ENCODE measurements at regions not wholly inside any gene's neighbourhood (a gene's known extent, or its start where the extent isn't known, plus 50 kb on each side); places are given as distances from the start of the nearest gene placed in this dataset.

GRCh38 chr9:13651526-13651925, 372.0 kb upstream of the MPDZ start:
- POLR2A ChIA-PET = no interaction called here
- DNase-seq (ENCODE audit: extremely low spot score) = no peak
- CTCF ChIA-PET = no interaction called here
- TF ChIP-seq ZNF384 (IDR thresholded peaks at IDR 0.05) = no peak
- no peak for TF ChIP-seq L3MBTL2 (conservative IDR thresholded peaks at IDR 0.05)
- TF ChIP-seq ARNT (IDR thresholded peaks at IDR 0.05) = no peak
- TF ChIP-seq TARDBP (IDR thresholded peaks at IDR 0.05) = no peak
- TF ChIP-seq ELF4 (IDR thresholded peaks at IDR 0.05) = no peak
- TF ChIP-seq SP1 (IDR thresholded peaks at IDR 0.05) = no peak
- TF ChIP-seq FOXK2 (IDR thresholded peaks at IDR 0.05) = no peak
- TF ChIP-seq FOXA1 (IDR thresholded peaks at IDR 0.05) = no peak
- TF ChIP-seq HDGF (IDR thresholded peaks at IDR 0.05; ENCODE audit: borderline replicate concordance) = no peak
- no peak for TF ChIP-seq NFRKB (IDR thresholded peaks at IDR 0.05)
- TF ChIP-seq SUZ12 (IDR thresholded peaks at IDR 0.05) = no peak
- TF ChIP-seq BHLHE40 (IDR thresholded peaks at IDR 0.05; ENCODE audit: borderline replicate concordance) = no peak
- no peak for TF ChIP-seq CTBP1 (IDR thresholded peaks at IDR 0.05; ENCODE audit: borderline replicate concordance)
- no peak for TF ChIP-seq LEF1 (IDR thresholded peaks at IDR 0.05; ENCODE audit: borderline replicate concordance)
- no peak for TF ChIP-seq FOXM1 (IDR thresholded peaks at IDR 0.05; ENCODE audit: borderline replicate concordance)
- no peak for TF ChIP-seq PKNOX1 (IDR thresholded peaks at IDR 0.05)

GRCh38 chr9:13648676-13649075, 369.2 kb upstream of the MPDZ start:
- ChIA-PET POLR2A (no interaction called here), CTCF (no interaction called here)
- no peak for DNase-seq (ENCODE audit: extremely low spot score)
- TF ChIP-seq SUZ12 (IDR thresholded peaks at IDR 0.05) = no peak
- no peak for TF ChIP-seq L3MBTL2 (conservative IDR thresholded peaks at IDR 0.05)
- TF ChIP-seq PKNOX1 (IDR thresholded peaks at IDR 0.05) = no peak

- TF ChIP-seq ZNF384 (IDR thresholded peaks at IDR 0.05) (no peak), LEF1 (IDR thresholded peaks at IDR 0.05; ENCODE audit: borderline replicate concordance) (no peak), NFRKB (IDR thresholded peaks at IDR 0.05) (no peak), FOXK2 (IDR thresholded peaks at IDR 0.05) (no peak), SUZ12 (IDR thresholded peaks at IDR 0.05) (no peak), BHLHE40 (IDR thresholded peaks at IDR 0.05; ENCODE audit: borderline replicate concordance) (no peak), ELF4 (IDR thresholded peaks at IDR 0.05) (no peak), ARNT (IDR thresholded peaks at IDR 0.05) (no peak), FOXA1 (IDR thresholded peaks at IDR 0.05) (no peak), HDGF (IDR thresholded peaks at IDR 0.05; ENCODE audit: borderline replicate concordance) (no peak)
- CTCF ChIA-PET = no interaction called here
- POLR2A ChIA-PET = no interaction called here
- no peak for DNase-seq (ENCODE audit: extremely low spot score)
These were observed 368.6 kb upstream of the MPDZ start for GRCh38 chr9:13648068-13648467.

GRCh38 chr9:13646500-13647021, 367.1 kb upstream of the MPDZ start:
- DNase-seq (ENCODE audit: extremely low spot score) = no peak
- CTCF ChIA-PET = no interaction called here
- POLR2A ChIA-PET = no interaction called here
- TF ChIP-seq L3MBTL2 (conservative IDR thresholded peaks at IDR 0.05) (no peak), SUZ12 (IDR thresholded peaks at IDR 0.05) (no peak), TARDBP (IDR thresholded peaks at IDR 0.05) (no peak), FOXM1 (IDR thresholded peaks at IDR 0.05; ENCODE audit: borderline replicate concordance) (no peak), LEF1 (IDR thresholded peaks at IDR 0.05; ENCODE audit: borderline replicate concordance) (no peak), NFRKB (IDR thresholded peaks at IDR 0.05) (no peak), HDGF (IDR thresholded peaks at IDR 0.05; ENCODE audit: borderline replicate concordance) (no peak), ELF4 (IDR thresholded peaks at IDR 0.05) (no peak), FOXK2 (IDR thresholded peaks at IDR 0.05) (no peak), ZNF384 (IDR thresholded peaks at IDR 0.05) (no peak), PKNOX1 (IDR thresholded peaks at IDR 0.05) (no peak), ARNT (IDR thresholded peaks at IDR 0.05) (no peak), CTBP1 (IDR thresholded peaks at IDR 0.05; ENCODE audit: borderline replicate concordance) (no peak), FOXA1 (IDR thresholded peaks at IDR 0.05) (no peak), BHLHE40 (IDR thresholded peaks at IDR 0.05; ENCODE audit: borderline replicate concordance) (no peak), SP1 (IDR thresholded peaks at IDR 0.05) (no peak)

- TF ChIP-seq NFRKB (IDR thresholded peaks at IDR 0.05) = no peak
- no peak for TF ChIP-seq ELF4 (IDR thresholded peaks at IDR 0.05)
- no peak for TF ChIP-seq SUZ12 (IDR thresholded peaks at IDR 0.05)
- no peak for TF ChIP-seq HDGF (IDR thresholded peaks at IDR 0.05; ENCODE audit: borderline replicate concordance)
- TF ChIP-seq FOXM1 (IDR thresholded peaks at IDR 0.05; ENCODE audit: borderline replicate concordance) = no peak
- no peak for TF ChIP-seq SP1 (IDR thresholded peaks at IDR 0.05)
- TF ChIP-seq L3MBTL2 (conservative IDR thresholded peaks at IDR 0.05) = no peak
- TF ChIP-seq BHLHE40 (IDR thresholded peaks at IDR 0.05; ENCODE audit: borderline replicate concordance) = no peak
- TF ChIP-seq FOXA1 (IDR thresholded peaks at IDR 0.05) = no peak
- no peak for DNase-seq (ENCODE audit: extremely low spot score)
- ChIA-PET CTCF (no interaction called here), POLR2A (no interaction called here)
These were observed 366.1 kb upstream of the MPDZ start for GRCh38 chr9:13645557-13645956.

GRCh38 chr9:13644675-13645074, 365.2 kb upstream of the MPDZ start:
- POLR2A ChIA-PET = no interaction called here
- CTCF ChIA-PET = no interaction called here
- no peak for DNase-seq (ENCODE audit: extremely low spot score)
- no peak for TF ChIP-seq ZNF384 (IDR thresholded peaks at IDR 0.05)
- no peak for TF ChIP-seq SUZ12 (IDR thresholded peaks at IDR 0.05)
- no peak for TF ChIP-seq SP1 (IDR thresholded peaks at IDR 0.05)
- TF ChIP-seq ELF4 (IDR thresholded peaks at IDR 0.05) = no peak
- no peak for TF ChIP-seq NFRKB (IDR thresholded peaks at IDR 0.05)
- TF ChIP-seq LEF1 (IDR thresholded peaks at IDR 0.05; ENCODE audit: borderline replicate concordance) = no peak
- no peak for TF ChIP-seq FOXA1 (IDR thresholded peaks at IDR 0.05)
- TF ChIP-seq BHLHE40 (IDR thresholded peaks at IDR 0.05; ENCODE audit: borderline replicate concordance) = no peak
- TF ChIP-seq CTBP1 (IDR thresholded peaks at IDR 0.05; ENCODE audit: borderline replicate concordance) = no peak
- TF ChIP-seq TARDBP (IDR thresholded peaks at IDR 0.05) = no peak

All from HEK293T (cell line).